ENCODE measurements at regions not wholly inside any gene's neighbourhood (a gene's known extent, or its start where the extent isn't known, plus 50 kb on each side); places are given as distances from the start of the nearest gene placed in this dataset.

GRCh38 chr16:14368399-14368798 is 261.7 kb downstream of the PARN start:
- Mint-ChIP-seq H3K9me3 (no peaks in the 10 kb centered on the region), H3K27ac (no peak overlapping the region), H3K36me3 (ENCODE audit: insufficient read depth in 1 of 3, low read depth in 3 of 3) (no peaks in the 10 kb centered on the region; a peak in 1 of 7 replicates), H3K27me3 (ENCODE audit: low read depth) (no peaks in the 10 kb centered on the region; the same call in none of the 2 replicates), H3K4me1 (peaks cover 10 to 23% of the 10 kb centered on the region in 2 experiments; a peak in 3 of 4 replicates), H3K4me3 (no peak overlapping the region)
- no peak overlapping the region for H3K23ac ChIP-seq (ENCODE audit: insufficient read length, low read depth, low read length)
- no peak overlapping the region for H3T11ph ChIP-seq (ENCODE audit: low read length)
- H3K4me2 ChIP-seq (ENCODE audit: insufficient read depth, insufficient read length, low read length): no peak overlapping the region
- no peak overlapping the region for H2AK5ac ChIP-seq (ENCODE audit: insufficient read length, low read length)
- H2AFZ ChIP-seq (ENCODE audit: low read length): no peak overlapping the region
- no peak overlapping the region for H3K9ac ChIP-seq (ENCODE audit: extremely low read depth, insufficient read length, low read length)
- no peaks in the 10 kb centered on the region for H3K9me3 ChIP-seq (ENCODE audit: control insufficient read depth, low read depth, low read length)
- no peaks in the 10 kb centered on the region for H3K4me1 ChIP-seq (ENCODE audit: insufficient read depth, low read length)
- H3K56ac ChIP-seq (ENCODE audit: insufficient read length, low read depth, low read length): no peak overlapping the region
- no peak overlapping the region for H3K4ac ChIP-seq (ENCODE audit: low read depth, low read length)
- no peak overlapping the region for H2BK20ac ChIP-seq (ENCODE audit: low read depth, low read length, poor library complexity, severe bottlenecking)
- no peaks in the 10 kb centered on the region for H3K23me2 ChIP-seq (ENCODE audit: insufficient read length, low read depth, low read length, poor library complexity, severe bottlenecking)
- no peak overlapping the region for H2BK12ac ChIP-seq (ENCODE audit: insufficient read length, low read depth, low read length)
- no peaks in the 10 kb centered on the region for H3K79me2 ChIP-seq (ENCODE audit: insufficient read depth, low read length)
- no peaks in the 10 kb centered on the region for H4K20me1 ChIP-seq (ENCODE audit: control insufficient read depth, insufficient read depth, insufficient read length)
- no peak overlapping the region for H4K8ac ChIP-seq (replicated peaks; ENCODE audit: insufficient read length, low read depth, low read length)
- no peak for DNase-seq
- WGBS (ENCODE audit: extremely low coverage, insufficient read length, low lambda C conversion rate): no CpG with 5 or more reads among the region's 3 CpGs
- H2BK5ac ChIP-seq (ENCODE audit: insufficient read length, low read length): no peak overlapping the region
- no peak overlapping the region for H4K5ac ChIP-seq (ENCODE audit: insufficient read length, low read depth, low read length)
- H3K27me3 ChIP-seq (ENCODE audit: insufficient read depth, low read length): no peaks in the 10 kb centered on the region
- TF ChIP-seq CTCF (conservative IDR thresholded peaks at IDR 0.05): no peak
- H3K18ac ChIP-seq (ENCODE audit: insufficient read length, low read depth, low read length): no peak overlapping the region
- no peak overlapping the region for H3K14ac ChIP-seq (ENCODE audit: insufficient read depth, low read length)
- no peak overlapping the region for H3K27ac ChIP-seq (ENCODE audit: insufficient read length, low read depth, low read length)
- H2BK120ac ChIP-seq (ENCODE audit: low read depth, low read length, poor library complexity, severe bottlenecking): no peak overlapping the region
- no peaks in the 10 kb centered on the region for H3K79me1 ChIP-seq (ENCODE audit: insufficient read depth, low read depth, low read length, poor library complexity, severe bottlenecking)
- no peak overlapping the region for H2BK15ac ChIP-seq (ENCODE audit: low read depth, low read length)
- H4K91ac ChIP-seq (ENCODE audit: insufficient read length, low read depth, low read length): no peak overlapping the region

Measured in H9 (cell line).